Gastrocnemius medialis (tissue), 4 donors: ENCODE measurements at regions not wholly inside any gene's neighbourhood (a gene's known extent, or its start where the extent isn't known, plus 50 kb on each side); places are given as distances from the start of the nearest gene placed in this dataset.

Experiments used
- CTCF ChIP-seq, 5 experiments: fragments of 450-650 bp in 3 of 5; fragments of 200-600 bp in 2 of 5; sonication (generic) in 2 of 5; IDR thresholded peaks in 4 of 5; conservative IDR thresholded peaks in 1 of 5; 1 replicate in 4 of 5; 2 replicates in 1 of 5; pipeline ENCODE4 v1.5.1; 2016 to 2019; ENCODE audit warnings: antibody characterized with exemption in 5 of 5, mild to moderate bottlenecking in 3 of 5, moderate library complexity in 3 of 5
- POLR2A ChIP-seq, 2 donors: fragments of 450-650 bp; IDR thresholded peaks; one replicate each; pipeline ENCODE4 v1.6.1; 2017; ENCODE audit warnings: antibody characterized with exemption in 2 of 2, mild to moderate bottlenecking in 2 of 2, moderate library complexity in 2 of 2

- TF ChIP-seq CTCF (IDR thresholded peaks at IDR 0.05 in 4 of 5, conservative IDR thresholded peaks at IDR 0.05 in 1 of 5) (no peak), POLR2A (IDR thresholded peaks at IDR 0.05) (no peak)
Observed at GRCh38 chr15:77803487-77803886, 170.8 kb upstream of the LINGO1 start.
